HG02938 (cell line): ENCODE measurements at regions not wholly inside any gene's neighbourhood (a gene's known extent, or its start where the extent isn't known, plus 50 kb on each side); places are given as distances from the start of the nearest gene placed in this dataset.
"Not testable (repeated sequence)": the region's sequence is repeated elsewhere in the genome, so short reads cannot be mapped to it uniquely, and the experiment has no call there.

Source experiments
- ATAC-seq: cut with Tn5 transposase; IDR thresholded peaks from one replicate; pipeline ENCODE4 v1.9.1; 2021; ENCODE audit warnings: mild to moderate bottlenecking, moderate library complexity; ENCODE audit not compliant: unreplicated experiment

- ATAC-seq, result no peak
Observed at GRCh38 chr1:200496937-200497336, 87.1 kb upstream of the ZNF281 start.

GRCh38 chr1:200495901-200496300, 86.1 kb upstream of the ZNF281 start:
- no peak for ATAC-seq

- ATAC-seq, result no peak
Observed at GRCh38 chr1:200493344-200493743, 83.5 kb upstream of the ZNF281 start.

- no peak for ATAC-seq
Observed at GRCh38 chr1:200491103-200491502, 81.3 kb upstream of the ZNF281 start.

GRCh38 chr1:200490183-200490582, 80.3 kb upstream of the ZNF281 start:
- no peak for ATAC-seq

- peak; percentile 70 for ATAC-seq
Observed at GRCh38 chr1:200488375-200489165, 78.7 kb upstream of the ZNF281 start.

- no peak for ATAC-seq
Observed at GRCh38 chr1:200487650-200488049, 77.8 kb upstream of the ZNF281 start.

GRCh38 chr1:200486634-200487033, 76.8 kb upstream of the ZNF281 start:
- ATAC-seq, result no peak

GRCh38 chr1:200484438-200484946, 74.7 kb upstream of the ZNF281 start:
- ATAC-seq, result not testable (repeated sequence)

- peak; percentile 100 for ATAC-seq
Observed at GRCh38 chr1:200483491-200484143, 73.8 kb upstream of the ZNF281 start.

- ATAC-seq, result no peak
Observed at GRCh38 chr1:200480964-200481363, 71.1 kb upstream of the ZNF281 start.

- ATAC-seq, result no peak
Observed at GRCh38 chr1:200479816-200480215, 70.0 kb upstream of the ZNF281 start.

- ATAC-seq, result no peak
Observed at GRCh38 chr1:200478945-200479558, 69.2 kb upstream of the ZNF281 start.

GRCh38 chr1:200478239-200478623, 68.4 kb upstream of the ZNF281 start:
- ATAC-seq, result no peak

GRCh38 chr1:200474633-200475032, 64.8 kb upstream of the ZNF281 start:
- ATAC-seq, result no peak

- ATAC-seq, result peak; percentile 78
Observed at GRCh38 chr1:200473698-200474371, 64.0 kb upstream of the ZNF281 start.

- no peak for ATAC-seq
Observed at GRCh38 chr1:200471739-200472138, 61.9 kb upstream of the ZNF281 start.

GRCh38 chr1:200468264-200469001, 58.6 kb upstream of the ZNF281 start:
- no peak for ATAC-seq

- no peak for ATAC-seq
Observed at GRCh38 chr1:200464784-200465400, 55.1 kb upstream of the ZNF281 start.
